AG09309 (cell line): ENCODE measurements at regions not wholly inside any gene's neighbourhood (a gene's known extent, or its start where the extent isn't known, plus 50 kb on each side); places are given as distances from the start of the nearest gene placed in this dataset.
"Not testable (repeated sequence)": the region's sequence is repeated elsewhere in the genome, so short reads cannot be mapped to it uniquely, and the experiment has no call there.

Source experiments
- DNase-seq: peaks from one replicate; pipeline ENCODE4 v3.0.0-alpha.2; 2010; ENCODE audit warnings: low read depth
- H3K4me3 ChIP-seq: 2 replicates; pipeline ENCODE4 v1.5.1; 2011; ENCODE audit warnings: mild to moderate bottlenecking, low read depth, low read length, moderate library complexity; ENCODE audit not compliant: control insufficient read depth
- CTCF ChIP-seq: IDR thresholded peaks from 2 replicates; pipeline ENCODE4 v1.5.1; 2011; ENCODE audit warnings: mild to moderate bottlenecking, low read depth, low read length, inconsistent platforms; ENCODE audit not compliant: insufficient read depth, control insufficient read depth; ENCODE audit errors: missing control alignments

- no peak for TF ChIP-seq CTCF
- DNase-seq = no peak
- H3K4me3 ChIP-seq = no peak overlapping the region
Observed at GRCh38 chr1:94754570-94754969, 65.6 kb upstream of the SLC44A3 start.

- no peak for DNase-seq
- no peak for TF ChIP-seq CTCF
- no peak overlapping the region for H3K4me3 ChIP-seq
Observed at GRCh38 chr1:94754095-94754494, 66.1 kb upstream of the SLC44A3 start.

- no peak for DNase-seq
- TF ChIP-seq CTCF = no peak
- H3K4me3 ChIP-seq = no peak overlapping the region
Observed at GRCh38 chr1:94753171-94753972, 66.8 kb upstream of the SLC44A3 start.

GRCh38 chr1:94751483-94751882 lies 68.7 kb upstream of the SLC44A3 start:
- not testable (repeated sequence) for DNase-seq, H3K4me3 ChIP-seq

GRCh38 chr1:94746635-94747525 lies 73.3 kb upstream of the SLC44A3 start:
- no peak for TF ChIP-seq CTCF
- no peak for DNase-seq
- no peak overlapping the region for H3K4me3 ChIP-seq

GRCh38 chr1:94745742-94746141 lies 74.4 kb upstream of the SLC44A3 start:
- H3K4me3 ChIP-seq = no peak overlapping the region
- no peak for TF ChIP-seq CTCF

GRCh38 chr1:94743862-94744261 lies 76.3 kb upstream of the SLC44A3 start:
- no peak for TF ChIP-seq CTCF
- no peak overlapping the region for H3K4me3 ChIP-seq
- DNase-seq = no peak

More at GRCh38 chr1:94745742-94746141, 74.4 kb upstream of the SLC44A3 start:
- no peak for DNase-seq
